A549 (cell line): ENCODE measurements at regions not wholly inside any gene's neighbourhood (a gene's known extent, or its start where the extent isn't known, plus 50 kb on each side); places are given as distances from the start of the nearest gene placed in this dataset.

ENCODE experiments used
- CTCF ChIP-seq: fragments of >200 bp; sonication (Bioruptor Twin); formaldehyde crosslinking; IDR thresholded peaks from 3 replicates; pipeline ENCODE4 v1.5.1; 2016
- POLR2A ChIP-seq: IDR thresholded peaks from 2 replicates; pipeline ENCODE4 v1.6.1; 2012; ENCODE audit warnings: mild to moderate bottlenecking, low read length
- RCOR1 ChIP-seq: fragments of 150-350 bp; IDR thresholded peaks from 2 replicates; pipeline ENCODE4 v1.6.1; 2014; ENCODE audit warnings: antibody characterized with exemption, low read length, low read depth

GRCh38 chr9:91500509-91501014 lies 76.9 kb upstream of the NFIL3 start:
- no peak for TF ChIP-seq RCOR1
- no peak for TF ChIP-seq POLR2A
- no peak for TF ChIP-seq CTCF
